ENCODE measurements at regions not wholly inside any gene's neighbourhood (a gene's known extent, or its start where the extent isn't known, plus 50 kb on each side); places are given as distances from the start of the nearest gene placed in this dataset.
A peak's percentile ranks its signal among the peaks of the same experiment; 100 is the strongest.
"Not testable (repeated sequence)": the region's sequence is repeated elsewhere in the genome, so short reads cannot be mapped to it uniquely, and the experiment has no call there.

GRCh38 chr5:98227489-98227888 lies 546.0 kb upstream of the RGMB start:
- DNase-seq, result no peak

- DNase-seq, result no peak
Observed at GRCh38 chr5:98231089-98231488, 542.4 kb upstream of the RGMB start.

GRCh38 chr5:98237794-98238193 lies 535.7 kb upstream of the RGMB start:
- not testable (repeated sequence) for DNase-seq

DNA sequence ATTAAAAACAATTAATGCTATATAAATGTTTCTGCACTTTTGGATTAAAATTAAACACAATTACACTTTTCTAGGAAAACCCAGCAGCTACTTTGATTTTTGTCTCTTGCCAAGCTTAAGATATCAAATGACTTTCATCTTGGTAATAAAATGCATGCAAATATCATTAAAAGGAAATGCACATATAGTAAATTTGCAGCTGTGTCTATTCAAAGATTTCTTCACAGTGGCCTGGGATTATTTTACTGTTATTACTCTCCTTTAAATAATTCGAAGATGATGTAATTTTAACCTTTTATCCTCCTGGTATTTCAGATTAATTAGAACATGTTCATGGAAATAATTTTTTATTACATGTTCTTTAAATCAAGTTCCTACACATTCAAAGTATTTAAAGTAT lies 529.5 kb upstream of the RGMB start:
- DNase-seq, result no peak

DNA sequence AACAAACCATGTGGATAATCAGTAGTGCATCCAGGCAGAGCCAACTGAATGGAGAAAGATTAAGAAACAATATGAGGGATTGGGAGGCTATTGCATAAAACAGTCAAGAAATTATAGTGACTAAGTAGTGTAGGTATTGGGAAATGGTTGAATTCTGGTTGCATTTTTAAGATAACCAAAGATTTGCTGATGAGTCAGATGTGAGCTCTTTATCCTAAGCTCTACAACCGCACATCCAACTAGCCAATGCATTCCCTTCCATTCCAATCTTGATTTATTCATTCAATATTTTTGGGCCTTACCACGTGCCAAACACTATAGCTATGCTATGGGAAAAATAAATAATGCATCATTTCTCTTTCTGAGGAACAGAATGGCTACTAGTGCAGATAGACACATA lies 524.5 kb upstream of the RGMB start:
- peak; percentile 95 for DNase-seq

DNA sequence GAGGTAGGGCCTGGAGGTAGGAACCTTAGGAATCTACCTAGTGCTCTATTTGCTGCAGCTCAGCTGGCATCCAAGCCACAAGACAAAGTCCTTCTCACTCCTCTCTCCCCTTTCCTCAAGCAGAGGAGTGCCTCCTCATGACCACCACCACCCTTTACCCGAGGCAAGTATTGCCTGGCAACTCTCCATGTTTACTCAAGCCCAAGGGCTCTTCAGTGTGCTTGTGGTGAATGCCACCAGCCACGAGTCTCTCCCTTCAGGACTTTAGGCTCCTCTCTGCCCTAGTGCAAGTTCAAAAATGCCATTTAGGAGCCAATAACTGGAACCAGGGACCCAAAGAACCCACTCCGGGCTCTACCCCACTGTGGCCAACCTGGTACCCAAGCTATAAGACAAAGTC lies 514.5 kb upstream of the RGMB start:
- no peak for DNase-seq

- DNase-seq, result no peak
Observed at GRCh38 chr5:98259595-98259994, 513.9 kb upstream of the RGMB start.

DNA sequence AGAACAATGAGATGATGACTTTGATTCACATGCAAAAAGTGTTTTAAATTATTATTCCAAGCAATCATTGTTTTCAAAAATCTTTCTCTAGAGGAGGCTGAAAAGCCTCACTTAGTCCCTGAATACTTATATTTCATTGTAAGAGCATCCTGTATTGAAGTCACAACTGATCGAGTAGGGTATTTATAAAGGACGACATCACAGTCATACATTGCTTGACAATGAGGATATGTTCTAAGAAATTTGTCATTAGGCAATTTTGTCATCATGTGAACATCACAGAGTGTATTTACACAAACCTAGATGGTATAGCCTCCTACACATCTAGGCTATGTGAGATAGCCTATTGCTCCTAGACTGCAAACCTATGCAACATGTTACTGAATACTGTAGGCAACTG lies 510.4 kb upstream of the RGMB start:
- no peak for DNase-seq

- DNase-seq, result no peak
Observed at GRCh38 chr5:98268162-98268860, 505.2 kb upstream of the RGMB start.

- no peak for DNase-seq
Observed at GRCh38 chr5:98275980-98276379, 497.5 kb upstream of the RGMB start.

DNA sequence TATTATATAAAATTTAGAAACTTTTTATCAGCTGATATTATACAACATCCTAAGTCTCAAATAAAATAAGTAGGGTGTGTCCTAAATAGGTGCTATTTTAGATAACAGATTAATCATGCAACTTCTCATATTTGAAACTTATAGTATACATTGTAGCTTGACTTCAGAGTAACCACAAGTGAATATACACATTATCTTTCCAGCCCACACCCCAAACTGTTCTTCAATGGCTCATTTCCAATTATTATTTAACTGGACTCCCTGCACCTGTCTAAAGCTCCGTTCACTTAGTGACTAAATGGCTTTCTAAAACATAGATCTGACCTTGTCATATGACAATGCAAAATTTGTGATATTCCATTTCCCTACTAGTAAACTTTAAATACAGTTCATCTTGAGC lies 490.9 kb upstream of the RGMB start:
- no peak for DNase-seq

- DNase-seq, result peak; percentile 43
Observed at GRCh38 chr5:98292496-98292895, 481.0 kb upstream of the RGMB start.

- peak; percentile 54 for DNase-seq
Observed at GRCh38 chr5:98296426-98296825, 477.0 kb upstream of the RGMB start.

DNA sequence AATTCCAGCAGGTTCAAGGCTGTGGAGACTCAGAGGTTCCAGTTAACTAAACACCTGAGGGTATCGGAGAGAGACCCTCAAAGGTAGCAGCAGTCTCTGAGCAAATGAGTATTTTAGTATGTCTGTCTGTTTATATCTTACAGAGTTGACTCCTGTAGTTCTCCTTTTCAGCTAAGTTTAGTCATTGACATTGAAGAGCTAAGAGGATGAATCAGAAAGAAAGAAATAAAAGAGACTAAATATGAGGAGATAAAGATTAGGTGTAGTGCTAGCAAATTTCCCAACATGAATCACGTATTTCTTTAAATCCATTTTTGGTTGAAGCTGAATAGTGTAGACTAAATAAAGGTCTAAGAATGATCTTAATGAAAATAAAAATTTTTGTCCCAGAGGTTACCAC lies 474.0 kb upstream of the RGMB start:
- DNase-seq, result no peak

DNA sequence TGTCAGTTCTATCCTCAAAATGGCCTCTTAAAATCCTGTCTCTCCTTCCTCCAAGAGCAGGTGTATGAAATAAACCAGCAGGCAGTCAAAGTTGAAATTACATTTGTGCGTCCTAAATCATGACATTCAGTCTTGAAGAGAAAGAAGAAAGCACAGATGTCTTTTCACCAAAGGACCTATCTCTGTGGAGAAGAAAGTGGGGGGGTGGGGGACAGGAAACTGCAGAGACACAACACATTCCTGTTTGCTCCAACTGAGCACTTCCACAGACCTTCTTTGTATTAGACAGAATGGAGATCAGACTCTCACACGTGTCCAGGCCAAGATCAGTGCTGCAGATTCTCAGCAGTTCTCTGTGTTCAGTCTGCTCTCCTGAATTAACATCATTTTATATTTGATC lies 471.9 kb upstream of the RGMB start:
- DNase-seq, result peak; percentile 57

- peak; percentile 86 for DNase-seq
Observed at GRCh38 chr5:98307811-98308210, 465.7 kb upstream of the RGMB start.

GRCh38 chr5:98308231-98308630 lies 465.2 kb upstream of the RGMB start:
- no peak for DNase-seq

DNA sequence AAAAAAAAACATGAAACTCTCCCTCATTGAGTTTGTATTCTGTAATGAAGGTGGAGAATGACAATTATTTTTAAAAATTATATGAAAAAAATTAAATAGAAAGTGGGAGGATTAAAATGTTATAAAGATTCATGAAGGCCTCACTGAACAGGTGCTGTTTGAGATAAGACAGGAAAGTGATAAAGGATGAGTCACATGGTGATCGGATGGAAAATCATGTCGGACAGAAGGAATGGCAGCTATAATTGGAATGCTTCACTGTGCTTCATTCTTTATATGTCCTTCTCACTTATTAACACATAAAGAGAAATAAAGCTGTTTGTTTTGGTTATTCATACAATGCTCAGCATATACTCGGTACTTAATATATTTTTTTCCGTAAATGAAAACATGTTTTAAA lies 464.5 kb upstream of the RGMB start:
- peak; percentile 43 for DNase-seq

DNA sequence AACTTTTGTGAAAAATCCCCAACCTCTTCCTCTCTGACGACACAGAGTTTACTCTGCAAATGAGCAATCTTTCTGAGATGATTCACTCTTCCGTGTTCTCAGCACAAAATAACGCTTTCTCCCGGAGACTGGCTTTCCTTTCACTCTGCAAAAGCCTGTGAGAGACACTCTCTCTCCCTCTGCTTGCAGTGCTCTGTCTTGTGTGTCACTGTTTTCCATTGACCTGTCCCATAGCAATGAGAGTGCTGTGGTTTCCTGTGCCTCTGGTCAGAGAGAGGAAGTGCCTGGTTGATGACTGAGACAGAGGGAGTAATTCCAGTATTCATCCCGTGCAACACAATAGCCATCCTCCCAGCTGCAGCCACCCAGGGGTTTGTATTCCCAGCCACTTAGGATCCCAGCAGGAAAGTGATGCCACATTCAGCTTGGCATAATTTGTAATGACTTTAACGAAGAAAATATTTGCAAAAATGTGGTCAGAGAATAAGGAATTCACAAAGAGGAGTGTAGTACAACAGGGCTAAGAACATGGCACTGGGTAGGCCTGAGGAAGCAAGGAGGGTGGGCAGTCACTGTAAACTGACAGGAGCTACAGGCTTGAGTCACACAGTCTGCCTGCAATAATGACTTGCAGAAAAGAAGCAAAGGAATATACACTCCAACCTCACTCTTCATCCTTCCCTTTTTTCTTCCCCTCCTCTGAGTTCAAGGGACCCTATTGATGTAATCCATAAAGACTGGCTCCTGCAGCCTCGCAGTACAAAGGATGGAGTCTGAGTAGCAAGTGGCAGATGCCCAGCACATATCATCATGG lies 463.5 kb upstream of the RGMB start:
- peak; percentile 98 for DNase-seq

- DNase-seq, result peak; percentile 90
Observed at GRCh38 chr5:98314292-98314691, 459.2 kb upstream of the RGMB start.

DNA sequence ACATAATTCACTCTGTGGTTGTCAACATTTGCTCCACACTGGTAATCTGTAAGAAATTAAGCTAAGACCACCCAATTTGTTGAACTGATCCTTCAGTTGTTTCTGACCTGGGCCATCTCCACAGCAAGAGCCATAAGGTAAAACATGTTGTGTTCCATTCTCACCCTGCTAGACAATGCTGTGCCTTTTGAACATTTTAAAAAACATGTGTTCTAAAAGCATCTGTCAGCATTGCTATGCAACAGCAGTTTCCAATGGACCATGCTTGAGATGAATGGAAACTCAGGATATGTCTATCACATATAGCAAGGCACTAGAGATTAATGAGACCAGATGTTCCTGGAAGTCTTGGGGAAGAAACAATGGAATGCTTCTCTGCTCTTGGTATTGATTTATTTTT lies 455.1 kb upstream of the RGMB start:
- DNase-seq, result peak; percentile 84

DNA sequence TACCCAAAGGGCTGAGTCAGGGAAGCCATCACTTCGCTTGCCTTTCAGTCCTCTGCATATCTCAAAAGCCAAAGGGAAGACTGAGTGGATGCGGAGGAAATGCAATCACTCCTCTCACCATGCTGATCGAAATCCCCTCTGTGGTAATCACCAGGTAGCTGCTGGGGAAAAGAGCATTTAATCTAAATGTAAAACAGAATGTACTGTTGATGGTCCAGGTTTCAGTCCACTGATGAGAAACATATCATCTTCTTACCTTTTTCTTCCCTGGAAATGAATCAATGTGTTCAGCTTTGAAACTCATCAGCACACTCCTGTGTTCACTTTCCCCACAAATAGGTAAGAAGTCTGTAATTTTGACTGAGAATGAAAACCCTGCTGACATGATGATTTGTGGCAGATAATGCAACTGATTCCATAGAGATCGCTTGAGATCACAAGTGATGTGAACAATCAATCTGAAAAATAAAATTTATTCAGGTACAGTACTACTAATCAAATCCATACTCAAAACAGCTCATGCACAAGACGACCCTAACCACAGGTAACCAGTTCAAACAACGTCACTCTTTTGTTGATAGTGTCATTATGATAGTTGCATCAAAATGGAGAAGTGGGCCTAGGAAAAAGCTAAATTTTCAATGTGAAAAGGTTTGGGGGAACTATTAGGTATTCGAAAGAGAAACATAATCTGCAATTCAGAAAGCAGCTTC lies 454.0 kb upstream of the RGMB start:
- no peak for DNase-seq

DNA sequence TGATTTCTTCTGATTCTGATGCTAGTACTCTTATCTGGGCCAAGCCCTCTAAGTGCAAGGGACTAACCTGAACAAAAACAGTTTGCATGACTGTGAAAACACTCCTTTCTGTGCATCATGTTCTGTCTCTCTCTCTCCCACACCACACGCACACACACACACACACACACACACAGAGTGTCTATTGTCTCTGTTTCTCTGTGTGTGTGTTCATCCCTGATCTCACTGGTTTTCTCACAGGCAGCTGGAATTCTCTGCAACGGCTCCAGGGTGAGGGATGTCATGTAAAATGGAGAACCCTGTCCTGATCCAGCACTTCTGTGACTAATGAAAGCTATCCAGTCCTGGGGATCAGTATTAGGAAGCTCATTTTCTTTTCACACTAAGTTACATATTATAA lies 453.1 kb upstream of the RGMB start:
- no peak for DNase-seq

DNA sequence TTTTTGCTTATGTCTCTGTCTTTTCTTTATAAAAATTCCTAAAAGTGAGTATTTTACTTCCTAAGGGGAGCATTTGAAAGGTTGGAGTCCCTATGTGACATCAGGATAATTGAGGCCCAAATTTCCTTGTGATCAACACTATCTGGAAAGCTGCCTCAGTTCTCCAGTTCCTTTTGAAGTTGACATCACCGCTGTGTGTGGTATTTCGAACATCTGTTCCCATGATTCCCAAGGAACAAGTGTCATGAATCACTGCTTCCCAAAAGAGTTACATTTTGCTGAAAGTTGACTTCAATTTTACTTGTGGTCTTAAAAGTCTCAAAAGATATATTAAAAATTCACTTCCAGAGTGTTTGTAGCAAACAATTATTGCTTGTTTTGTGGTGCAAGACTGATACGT lies 452.1 kb upstream of the RGMB start:
- no peak for DNase-seq

Measured in fibroblast of skin of abdomen (primary cell).